ENCODE measurements at regions not wholly inside any gene's neighbourhood (a gene's known extent, or its start where the extent isn't known, plus 50 kb on each side); places are given as distances from the start of the nearest gene placed in this dataset.
A peak's percentile ranks its signal among the peaks of the same experiment; 100 is the strongest.
"Not testable (repeated sequence)": the region's sequence is repeated elsewhere in the genome, so short reads cannot be mapped to it uniquely, and the experiment has no call there.

GRCh38 chr5:144048259-144048856, 122.1 kb downstream of the YIPF5 start:
- DNase-seq (ENCODE audit: low spot score) (no peak), FAIRE-seq (no peak)

- not testable (repeated sequence) for DNase-seq (ENCODE audit: low spot score); FAIRE-seq
Observed at GRCh38 chr5:144055391-144055790, 115.1 kb downstream of the YIPF5 start.

GRCh38 chr5:144060091-144060490, 110.4 kb downstream of the YIPF5 start:
- DNase-seq (ENCODE audit: low spot score); FAIRE-seq: not testable (repeated sequence)

GRCh38 chr5:144060598-144060997, 109.9 kb downstream of the YIPF5 start:
- DNase-seq (ENCODE audit: low spot score), result no peak
- FAIRE-seq, result no peak

GRCh38 chr5:144065786-144066185, 104.7 kb downstream of the YIPF5 start:
- FAIRE-seq, result no peak
- DNase-seq (ENCODE audit: low spot score), result no peak

GRCh38 chr5:144072518-144072927, 97.9 kb downstream of the YIPF5 start:
- peak; percentile 12 for DNase-seq (ENCODE audit: low spot score)
- no peak for FAIRE-seq

GRCh38 chr5:144076521-144077083, 93.9 kb downstream of the YIPF5 start:
- DNase-seq (ENCODE audit: low spot score) (no peak), FAIRE-seq (no peak)

GRCh38 chr5:144083185-144083584, 87.3 kb downstream of the YIPF5 start:
- DNase-seq (ENCODE audit: low spot score), result no peak
- no peak for FAIRE-seq

- FAIRE-seq (no peak), DNase-seq (ENCODE audit: low spot score) (no peak)
Observed at GRCh38 chr5:144084971-144085370, 85.5 kb downstream of the YIPF5 start.

GRCh38 chr5:144085381-144085780, 85.1 kb downstream of the YIPF5 start:
- FAIRE-seq (no peak), DNase-seq (ENCODE audit: low spot score) (no peak)

- FAIRE-seq (no peak), DNase-seq (ENCODE audit: low spot score) (no peak)
Observed at GRCh38 chr5:144086295-144086694, 84.2 kb downstream of the YIPF5 start.

- no peak for DNase-seq (ENCODE audit: low spot score)
- FAIRE-seq, result no peak
Observed at GRCh38 chr5:144087576-144087975, 82.9 kb downstream of the YIPF5 start.

GRCh38 chr5:144088206-144089064, 82.0 kb downstream of the YIPF5 start:
- FAIRE-seq, result no peak
- no peak for DNase-seq (ENCODE audit: low spot score)

- DNase-seq (ENCODE audit: low spot score) (no peak), FAIRE-seq (no peak)
Observed at GRCh38 chr5:144089401-144090021, 80.9 kb downstream of the YIPF5 start.

GRCh38 chr5:144092508-144092907, 78.0 kb downstream of the YIPF5 start:
- FAIRE-seq (no peak), DNase-seq (ENCODE audit: low spot score) (no peak)

- FAIRE-seq (no peak), DNase-seq (ENCODE audit: low spot score) (no peak)
Observed at GRCh38 chr5:144093400-144093799, 77.1 kb downstream of the YIPF5 start.

- DNase-seq (ENCODE audit: low spot score) (no peak), FAIRE-seq (no peak)
Observed at GRCh38 chr5:144093868-144094267, 76.6 kb downstream of the YIPF5 start.

GRCh38 chr5:144100702-144101101, 69.8 kb downstream of the YIPF5 start:
- DNase-seq (ENCODE audit: low spot score) (no peak), FAIRE-seq (no peak)

- FAIRE-seq (no peak), DNase-seq (ENCODE audit: low spot score) (no peak)
Observed at GRCh38 chr5:144101616-144102015, 68.8 kb downstream of the YIPF5 start.

GRCh38 chr5:144102361-144102760, 68.1 kb downstream of the YIPF5 start:
- FAIRE-seq (no peak), DNase-seq (ENCODE audit: low spot score) (no peak)

GRCh38 chr5:144102979-144103378, 67.5 kb downstream of the YIPF5 start:
- FAIRE-seq (no peak), DNase-seq (ENCODE audit: low spot score) (no peak)

Measured in urothelium cell line (cell line).